ENCODE measurements at regions not wholly inside any gene's neighbourhood (a gene's known extent, or its start where the extent isn't known, plus 50 kb on each side); places are given as distances from the start of the nearest gene placed in this dataset.

DNA sequence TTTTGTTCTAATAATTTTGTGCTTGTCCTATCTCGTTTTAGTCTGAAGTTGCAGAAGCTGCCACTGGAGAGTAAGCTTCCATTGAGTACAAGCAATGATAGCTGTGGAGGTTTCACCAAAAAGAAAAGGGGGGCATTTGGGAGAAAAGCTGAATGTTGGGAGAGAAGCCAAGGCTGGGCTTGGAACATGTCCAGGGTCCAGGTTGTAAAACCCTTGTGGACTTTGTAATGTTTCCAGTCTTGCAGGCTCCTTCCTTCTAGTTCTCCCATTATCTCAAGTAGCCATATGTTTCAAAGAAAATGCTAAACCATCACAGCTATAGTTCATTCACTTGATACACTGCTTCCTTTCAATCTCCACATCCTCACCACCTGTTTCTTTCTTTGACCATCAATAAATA lies 880.2 kb downstream of the NLGN4Y start:
- DNase-seq = no peak

DNA sequence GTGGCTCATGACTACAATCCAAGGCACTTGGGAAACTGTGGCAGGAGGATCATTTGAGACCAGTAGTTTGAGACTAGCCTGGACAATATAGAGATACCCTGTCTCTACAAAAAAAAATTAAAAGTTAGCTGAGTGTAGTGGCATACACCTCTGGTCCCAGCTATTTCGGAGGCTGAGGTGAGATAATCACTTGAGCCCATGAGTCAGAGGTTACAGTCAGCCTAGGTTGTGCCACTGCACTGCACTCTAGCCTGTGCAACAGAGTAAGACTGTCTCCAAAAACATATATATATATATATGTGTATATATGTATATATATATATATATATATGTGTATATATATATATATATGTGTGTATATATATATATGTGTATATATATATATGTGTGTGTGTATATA lies 890.8 kb downstream of the NLGN4Y start:
- no peak for DNase-seq

DNA sequence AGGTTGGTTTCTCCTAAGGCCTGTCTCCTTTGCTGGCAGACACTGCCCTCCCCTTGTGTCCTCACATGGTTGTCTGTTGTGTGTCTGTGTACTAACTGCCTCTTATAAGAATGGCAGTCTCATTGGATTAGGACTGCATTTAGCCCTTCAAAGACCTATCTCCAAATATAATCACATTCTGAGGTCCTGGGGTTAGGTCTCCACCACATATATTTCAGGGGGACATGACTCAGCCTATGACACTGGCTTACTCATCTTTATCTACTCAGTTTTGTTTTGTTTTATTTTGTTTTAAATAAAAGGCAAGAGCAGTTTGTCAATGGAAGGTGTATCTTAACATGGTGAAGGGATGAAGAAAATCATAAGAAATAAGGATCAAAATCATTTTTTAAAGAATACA lies 894.3 kb downstream of the NLGN4Y start:
- DNase-seq = no peak

DNA sequence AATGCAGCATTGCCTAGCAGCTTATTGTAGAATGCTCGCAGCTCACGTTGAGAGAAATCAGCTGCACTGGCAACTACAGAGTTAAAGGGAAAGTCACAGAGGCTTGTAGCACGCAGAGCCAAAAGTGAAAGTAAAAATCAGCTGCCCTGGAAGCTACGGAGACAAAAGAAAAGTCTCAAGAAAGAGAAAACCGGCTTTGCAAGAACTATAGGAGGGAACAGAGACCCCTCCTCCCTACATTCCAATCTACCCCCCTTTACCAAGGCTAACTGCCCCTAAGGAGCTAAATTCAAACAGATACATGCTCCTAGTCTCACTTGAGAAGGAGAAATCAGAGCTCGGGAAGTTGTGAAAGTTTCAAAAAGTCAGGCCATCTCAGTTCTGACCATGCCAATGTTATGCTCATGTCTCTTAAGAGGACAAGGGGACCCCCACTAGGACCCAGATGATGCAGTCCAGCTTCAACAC lies 900.4 kb downstream of the NLGN4Y start:
- no peak for DNase-seq

DNA sequence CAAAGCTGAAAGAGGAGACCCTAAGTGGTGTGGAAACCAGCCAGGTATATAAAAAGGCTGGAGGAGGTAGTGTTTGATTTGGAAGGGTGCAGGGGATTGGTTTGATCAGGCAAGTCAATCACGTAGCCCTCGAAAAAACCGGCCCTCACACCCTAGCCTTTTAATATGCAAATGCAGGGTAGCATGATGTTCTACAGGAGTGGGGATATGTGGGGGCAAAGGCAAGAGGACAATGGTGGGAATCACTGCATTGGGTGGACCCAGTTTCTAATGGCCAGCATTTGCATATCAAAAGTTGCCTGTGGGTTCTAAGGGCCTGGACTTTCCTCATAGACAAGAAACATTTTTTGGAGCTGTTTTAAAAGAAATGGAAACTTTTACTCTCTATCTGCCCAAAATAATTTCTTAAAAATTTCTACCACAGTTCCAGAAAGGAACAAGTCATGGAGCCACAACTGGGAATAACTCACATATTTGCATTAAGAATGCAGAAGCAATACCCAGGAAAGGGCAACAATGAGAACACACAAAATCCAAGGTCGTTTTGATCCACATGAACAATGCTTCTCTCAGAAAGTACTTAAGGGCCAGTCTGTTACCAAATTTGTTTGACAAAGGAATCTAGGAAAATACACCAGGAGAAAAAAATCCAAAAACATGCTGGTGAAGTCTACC lies 915.8 kb downstream of the NLGN4Y start:
- DNase-seq = no peak

DNA sequence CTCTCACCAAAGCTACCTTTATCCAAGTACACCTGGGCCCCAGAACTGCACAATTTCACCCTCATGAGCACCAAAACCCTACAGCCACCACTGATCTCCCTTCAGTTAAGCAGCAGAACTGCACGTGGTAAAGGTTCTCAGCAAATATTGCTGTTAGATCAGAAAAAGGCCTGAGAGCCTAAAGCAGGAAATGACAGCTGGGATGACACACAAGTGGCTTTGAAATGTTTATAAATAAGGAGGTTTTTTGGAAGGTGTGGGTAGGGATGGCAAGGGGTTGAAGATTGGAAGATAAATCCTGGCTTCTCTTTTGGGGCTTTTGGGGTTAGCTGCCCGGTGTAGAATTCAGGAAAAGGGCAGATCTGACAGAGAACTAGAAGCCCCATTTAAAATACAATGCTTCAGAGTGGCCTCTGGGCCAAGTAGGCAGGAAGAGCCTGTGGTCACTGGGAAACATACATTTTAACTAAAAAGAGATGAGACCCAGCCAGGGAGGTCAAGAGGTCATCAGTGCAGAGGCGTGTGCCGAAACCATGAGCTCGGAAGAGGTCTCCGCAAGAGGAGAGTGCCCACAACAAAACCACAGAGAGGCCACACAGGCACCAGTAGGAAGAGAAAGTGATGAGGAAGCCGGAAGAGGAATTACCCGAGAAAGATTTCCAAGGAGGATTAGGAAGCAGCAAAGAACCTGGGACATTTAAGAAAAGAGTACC lies 916.5 kb downstream of the NLGN4Y start:
- no peak for DNase-seq

DNA sequence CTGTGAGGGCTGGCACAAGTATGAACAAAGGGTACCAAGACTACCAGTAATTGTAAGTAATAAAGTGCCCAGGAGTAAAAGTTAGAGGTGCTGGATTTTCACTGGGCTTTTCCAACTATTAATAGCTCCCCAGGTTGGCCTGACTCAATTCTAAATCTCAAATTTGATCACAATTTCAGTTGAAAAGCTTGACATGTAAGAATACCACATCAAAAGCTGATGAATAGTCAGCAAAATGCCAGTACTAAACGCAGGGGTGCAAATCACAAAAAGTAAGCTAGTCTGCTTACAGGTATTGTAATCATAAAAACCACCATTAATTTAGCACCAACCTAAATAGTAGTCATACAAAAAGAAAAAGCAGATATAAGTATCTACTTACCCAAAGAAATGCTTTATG lies 917.5 kb downstream of the NLGN4Y start:
- DNase-seq = no peak

DNA sequence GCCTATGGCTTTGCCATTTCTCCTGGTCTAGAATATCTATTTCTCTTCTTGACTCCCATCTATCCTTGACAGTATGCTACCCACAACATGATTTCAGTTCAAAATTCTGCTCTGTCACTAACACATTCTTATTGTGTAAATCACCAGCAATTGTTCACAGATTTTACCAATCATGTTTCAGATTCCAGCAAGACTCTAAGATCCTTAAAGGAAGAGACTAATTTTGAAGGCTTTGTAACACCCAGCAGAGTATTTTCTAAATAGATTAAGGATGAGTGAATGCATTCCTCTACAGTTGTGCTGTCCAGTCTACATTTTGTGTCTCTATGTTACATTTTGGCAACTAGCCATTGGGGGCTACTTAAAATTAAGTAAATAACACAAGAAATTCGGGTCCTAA lies 921.5 kb downstream of the NLGN4Y start:
- DNase-seq = no peak

DNA sequence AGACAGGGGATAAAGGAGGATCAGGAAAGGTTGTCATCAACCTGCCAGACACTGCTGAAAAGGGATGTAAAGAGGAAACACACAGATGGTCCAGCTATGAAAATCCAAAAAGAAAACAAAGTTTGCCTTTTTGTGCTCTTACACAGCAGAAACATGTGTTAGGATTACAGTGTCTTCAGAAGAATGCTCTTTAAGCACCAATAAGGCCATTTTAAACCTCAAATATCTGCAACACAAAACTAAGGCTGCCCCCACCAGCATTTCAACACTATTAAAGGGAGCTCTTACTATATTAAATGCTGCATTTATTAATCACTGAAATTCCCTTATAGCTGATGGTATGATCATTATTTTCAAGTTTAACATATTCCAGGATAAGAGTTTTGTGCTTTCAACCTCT lies 922.5 kb downstream of the NLGN4Y start:
- no peak for DNase-seq

DNA sequence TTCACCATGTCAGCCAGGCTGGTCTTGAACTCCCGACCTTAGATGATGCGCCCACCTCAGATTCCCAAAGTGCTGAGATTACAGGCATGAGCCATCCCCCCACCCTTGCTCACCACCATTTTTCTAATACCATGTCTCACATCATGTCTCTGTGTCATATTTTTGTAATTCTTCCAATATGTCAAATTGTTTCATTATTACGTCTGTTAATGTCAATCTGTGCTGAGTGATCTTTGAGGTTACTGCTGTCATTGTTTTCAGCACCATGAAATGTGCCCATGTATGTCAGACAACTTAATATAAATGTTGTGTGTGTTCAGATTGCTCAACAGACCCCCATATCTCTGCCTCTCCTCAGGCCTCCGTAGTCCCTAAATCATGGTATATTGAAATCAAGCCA lies 923.6 kb downstream of the NLGN4Y start:
- DNase-seq = no peak

DNA sequence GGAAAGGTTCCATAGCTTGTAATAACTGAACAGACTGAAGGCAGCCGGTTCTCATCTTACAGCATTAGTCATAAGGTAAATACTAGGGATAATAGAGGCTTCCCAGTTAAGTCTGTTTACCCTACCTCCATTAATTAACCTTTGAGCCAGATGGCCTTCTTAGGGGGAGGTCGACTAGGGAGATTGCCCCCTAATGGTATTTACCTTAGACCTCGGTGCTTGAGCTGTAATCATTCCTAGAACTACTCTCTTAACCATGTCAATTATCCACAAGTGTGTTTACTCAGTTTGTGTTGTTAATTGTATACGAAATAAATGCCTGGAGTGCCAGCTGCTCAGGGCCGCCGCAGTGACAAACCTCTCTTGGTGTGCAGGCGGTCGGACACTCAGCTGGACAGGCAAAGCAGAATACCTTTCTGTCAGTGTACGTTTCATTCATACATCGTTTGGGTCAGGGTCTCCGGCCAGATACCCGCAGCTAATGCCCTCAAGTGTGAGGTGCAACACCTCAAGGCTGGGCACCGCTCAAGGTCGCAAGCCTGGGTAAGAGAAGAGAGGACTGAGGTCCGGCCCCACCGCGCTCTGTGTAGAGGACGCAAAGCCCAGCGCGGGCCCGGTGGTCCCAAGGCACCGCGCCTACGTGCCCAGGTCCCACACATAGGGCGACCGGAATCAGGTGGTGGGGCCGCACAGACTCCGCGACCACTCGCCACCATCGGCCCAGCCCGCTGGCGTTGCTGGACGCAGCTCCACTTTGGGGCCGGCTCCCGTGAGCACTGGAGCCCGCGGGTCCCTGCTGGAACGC lies 931.0 kb downstream of the NLGN4Y start:
- DNase-seq = no peak

DNA sequence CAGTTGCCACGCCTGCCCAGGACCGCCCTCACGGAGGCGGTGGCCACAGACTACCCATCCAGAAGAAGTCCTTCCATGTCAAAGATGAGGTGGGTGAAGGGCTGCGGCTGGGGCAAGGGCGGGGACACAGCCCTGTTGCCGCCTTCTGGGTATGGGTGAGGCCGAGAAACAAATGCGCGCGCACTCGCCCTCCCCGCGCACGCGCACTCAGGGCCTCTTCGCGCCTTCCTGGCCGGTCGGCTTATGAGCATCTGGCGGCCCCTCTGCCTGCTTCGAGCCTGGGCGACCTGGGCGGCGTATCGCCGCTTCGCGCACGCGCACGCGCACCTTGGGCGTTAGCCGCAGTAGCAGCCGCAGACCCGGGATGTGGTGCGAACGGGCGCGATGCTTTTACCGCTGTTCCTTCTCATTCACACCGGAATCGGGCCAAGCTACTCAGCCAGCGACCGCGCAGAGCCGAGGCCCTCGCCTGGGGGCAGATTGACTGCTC lies 931.7 kb downstream of the NLGN4Y start:
- DNase-seq = peak; percentile 24

DNA sequence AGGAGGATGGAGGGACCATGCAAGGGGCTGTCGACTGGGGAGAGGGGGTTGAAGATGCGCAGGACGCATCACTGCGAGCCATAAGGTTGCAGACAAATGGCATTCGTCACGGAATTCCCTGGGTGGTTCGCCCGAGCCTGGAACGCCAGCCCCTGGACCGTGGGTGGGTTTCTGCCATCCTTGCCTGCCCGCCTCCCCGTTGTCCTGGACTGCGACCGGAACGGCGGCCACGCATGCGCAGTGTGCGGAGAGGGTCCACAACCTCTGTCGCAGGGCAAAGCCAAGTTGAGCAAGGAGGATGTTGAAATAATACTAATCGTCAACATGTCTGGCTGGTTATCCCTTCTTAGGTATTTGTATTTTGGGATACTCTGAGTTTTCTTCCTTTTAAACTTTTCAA lies 932.2 kb downstream of the NLGN4Y start:
- DNase-seq = no peak

DNA sequence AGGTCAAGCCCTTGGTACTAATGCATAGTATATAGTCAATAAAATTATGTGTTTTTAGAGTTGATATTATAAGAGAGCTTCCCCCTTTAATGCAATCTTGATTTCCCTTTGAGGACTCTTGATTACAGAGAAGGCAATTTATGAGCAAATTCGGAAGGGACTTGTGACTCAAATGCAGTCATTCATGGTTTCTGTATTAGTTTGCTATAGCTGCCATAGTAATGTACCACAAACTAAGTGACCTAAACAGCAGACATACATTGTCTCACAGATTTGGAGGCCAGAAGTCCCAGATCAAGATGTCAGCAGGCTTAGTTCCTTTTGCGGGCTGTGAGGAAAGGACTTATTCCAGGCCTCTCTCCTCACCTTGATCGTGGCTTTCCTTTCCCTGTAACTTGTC lies 933.4 kb downstream of the NLGN4Y start:
- DNase-seq = no peak

DNA sequence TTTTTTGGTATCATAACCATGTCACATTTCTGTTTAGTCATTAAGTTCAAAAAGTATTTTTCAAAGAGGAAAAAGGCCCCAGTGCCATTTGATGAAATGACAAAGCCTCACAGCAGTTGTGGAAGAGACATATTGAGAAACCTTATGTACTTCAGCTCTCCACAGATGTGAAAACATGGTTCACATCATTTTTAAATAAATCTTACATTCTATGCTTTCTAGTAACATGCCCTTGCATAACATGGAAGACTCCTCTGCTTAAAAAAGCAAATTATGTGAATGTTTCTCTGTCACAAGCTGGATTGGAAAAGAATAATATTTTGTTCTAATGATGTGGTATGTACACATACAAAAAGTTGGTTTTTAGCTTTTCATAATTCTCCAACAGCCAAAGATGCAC lies 934.1 kb downstream of the NLGN4Y start:
- DNase-seq = no peak

DNA sequence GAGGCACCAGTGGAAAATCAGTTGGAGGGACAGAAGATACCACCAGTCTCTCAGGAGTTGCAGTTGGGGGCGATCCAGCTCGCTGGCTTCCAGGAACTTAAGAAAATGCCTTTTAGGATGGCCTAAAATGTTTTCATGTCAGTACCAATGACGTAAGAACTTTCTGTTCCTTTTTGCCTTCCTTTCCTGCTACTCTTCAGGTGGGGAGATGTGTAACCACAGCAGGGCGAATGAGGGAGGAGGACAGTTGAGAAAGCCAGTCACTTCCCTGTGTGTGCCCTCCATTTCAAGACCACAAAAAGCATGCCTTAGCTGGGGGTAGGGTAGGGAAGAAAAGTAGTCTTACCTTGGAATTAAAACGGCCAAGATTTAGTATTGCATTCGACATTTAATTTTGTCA lies 941.6 kb downstream of the NLGN4Y start:
- DNase-seq = no peak

DNA sequence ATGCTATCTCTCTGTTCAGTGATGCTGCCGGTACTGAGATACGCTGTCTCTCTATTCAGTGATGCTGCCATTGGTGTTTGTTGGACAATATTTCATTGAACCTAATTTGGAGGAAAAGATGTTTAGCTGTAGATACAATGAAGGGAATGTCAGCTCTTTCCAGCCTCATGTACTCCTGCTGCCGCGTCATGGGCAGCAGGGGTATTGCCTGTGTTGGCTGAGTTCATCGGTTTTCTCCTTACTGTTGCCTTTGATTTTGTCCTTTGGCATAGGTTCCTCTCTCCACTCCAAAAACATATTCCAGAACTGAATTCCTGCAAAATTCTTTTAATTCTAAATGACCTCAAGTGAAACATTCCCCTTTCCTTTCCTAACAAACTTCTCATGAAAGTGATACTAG lies 942.6 kb downstream of the NLGN4Y start:
- DNase-seq = no peak

DNA sequence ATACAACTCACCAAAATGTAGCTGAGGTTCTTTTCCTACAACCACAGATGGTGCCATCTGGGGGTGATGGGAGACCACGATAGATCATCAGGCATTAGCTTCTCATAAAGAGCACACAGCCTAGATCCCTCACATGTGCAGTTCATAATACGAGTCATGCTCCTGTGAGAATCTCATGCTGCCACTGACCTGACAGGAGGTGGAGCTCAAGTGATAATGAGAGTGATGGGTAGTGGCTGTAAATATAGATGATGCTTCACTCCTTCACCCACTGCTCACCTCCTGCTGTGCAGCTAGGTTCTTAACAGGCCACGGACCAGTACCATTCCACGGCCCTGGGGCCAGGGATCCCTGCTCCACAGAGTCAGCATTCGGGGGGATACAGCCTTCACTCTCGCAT lies 943.8 kb downstream of the NLGN4Y start:
- no peak for DNase-seq

DNA sequence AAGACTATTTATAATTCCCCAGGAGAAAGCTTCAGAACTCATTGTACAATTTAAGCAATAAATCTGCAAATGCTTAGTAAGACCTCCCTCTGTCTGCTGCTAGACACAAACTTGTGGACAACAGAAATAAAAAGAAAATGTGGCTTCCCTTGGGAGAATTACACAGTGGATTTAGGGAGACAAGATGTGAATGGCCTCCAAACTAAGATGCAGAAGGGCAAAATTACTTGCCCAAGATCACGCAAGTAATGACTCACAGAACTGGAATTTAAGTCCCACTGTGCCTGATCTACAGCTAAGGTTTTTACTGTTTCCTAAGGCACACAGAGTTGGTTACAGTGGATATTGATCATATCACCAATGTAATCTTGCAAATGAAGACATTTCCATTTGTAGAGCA lies 947.0 kb downstream of the NLGN4Y start:
- DNase-seq = no peak

DNA sequence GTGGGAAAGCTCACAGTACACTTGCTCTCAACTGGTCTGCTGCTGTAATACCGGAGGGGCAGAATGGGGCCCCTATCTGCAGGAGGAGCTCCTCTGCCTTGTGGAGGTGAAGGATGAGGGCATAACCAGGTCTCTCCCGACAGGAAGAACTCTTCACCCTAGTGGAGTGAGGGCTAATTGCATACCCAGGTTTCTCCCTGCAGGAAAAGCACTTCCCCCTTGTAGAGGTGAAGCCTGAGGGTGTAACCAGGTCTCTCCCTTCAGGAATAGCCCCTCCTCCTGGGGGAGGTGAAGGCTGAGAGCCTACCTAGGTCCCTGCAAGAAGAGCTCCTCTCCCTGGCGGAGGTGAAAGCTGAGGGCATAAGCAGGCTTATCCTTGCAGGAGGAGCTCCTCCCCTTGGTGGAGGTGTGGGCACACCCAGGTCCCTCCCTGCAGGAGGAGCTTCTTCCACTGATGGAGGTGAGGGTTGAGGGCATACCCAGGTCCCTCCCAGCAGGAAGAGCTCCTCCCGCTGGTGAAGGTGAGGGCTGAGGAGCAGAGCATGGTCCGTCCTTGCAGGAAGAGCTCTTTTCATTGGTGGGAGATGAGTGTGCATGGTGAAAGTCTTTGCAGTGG lies 954.1 kb downstream of the NLGN4Y start:
- no peak for DNase-seq

DNA sequence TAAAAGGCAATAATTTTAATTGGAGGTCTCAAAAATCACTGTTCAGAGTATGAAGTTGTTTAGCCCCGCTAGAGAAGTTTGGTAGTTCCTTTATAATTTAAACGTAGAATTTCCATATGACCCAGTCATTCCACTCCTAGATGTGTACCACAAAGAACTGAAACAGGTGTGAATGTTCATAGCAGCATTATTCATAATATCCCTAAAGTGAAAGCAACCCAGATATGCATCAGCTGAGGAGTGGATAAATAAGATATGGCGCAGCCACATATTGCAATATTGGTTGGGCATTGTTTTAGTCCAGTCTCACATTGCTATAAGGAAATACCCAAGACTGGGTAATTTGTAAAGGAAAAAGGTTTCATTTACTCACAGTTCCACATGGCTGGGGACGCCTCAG lies 976.2 kb downstream of the NLGN4Y start:
- DNase-seq = no peak

DNA sequence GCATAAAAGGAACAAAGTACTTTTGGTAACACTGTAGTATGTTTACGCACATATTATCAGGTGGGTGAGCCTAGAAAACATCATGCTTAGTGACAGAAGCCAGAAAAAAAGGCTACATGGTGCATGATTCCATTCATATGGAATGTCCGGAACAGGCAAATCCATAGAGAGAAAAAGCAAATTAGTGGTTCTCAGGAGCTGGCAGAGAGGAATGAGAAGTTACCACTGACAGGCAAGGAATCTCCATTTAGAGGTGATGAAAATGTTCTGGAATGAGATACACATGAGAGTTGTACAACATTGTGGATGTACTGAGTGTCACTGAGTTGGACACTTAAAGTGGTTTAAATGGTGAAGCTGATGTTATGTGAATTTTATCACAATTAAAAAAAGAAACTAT lies 976.9 kb downstream of the NLGN4Y start:
- DNase-seq = no peak

DNA sequence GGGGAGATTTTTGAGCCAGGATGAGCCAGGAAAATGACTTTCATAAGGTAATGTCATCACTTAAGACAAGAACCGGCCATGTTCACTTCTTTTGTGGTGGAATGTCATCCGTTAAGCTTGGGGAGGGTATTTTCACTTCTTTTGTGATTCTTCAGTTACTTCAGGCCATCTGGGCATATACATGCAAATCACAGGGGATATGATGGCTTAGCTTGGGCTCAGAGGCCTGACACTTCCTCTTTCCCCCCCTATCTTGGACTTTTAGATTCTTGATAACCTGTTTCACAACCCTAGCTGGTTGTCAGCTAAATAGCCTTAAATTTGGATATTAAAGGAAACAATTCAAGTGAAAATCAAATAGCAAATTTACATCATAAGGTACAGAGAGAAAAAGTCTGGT lies 986.0 kb downstream of the NLGN4Y start:
- no peak for DNase-seq
